T-helper 2 cell treated with Interferon-gamma antibody and Interleukin-4, amounts not matched to agents 5 μg/mL and 100 μg/mL, for 36 hours (primary cell): ENCODE measurements at regions not wholly inside any gene's neighbourhood (a gene's known extent, or its start where the extent isn't known, plus 50 kb on each side); places are given as distances from the start of the nearest gene placed in this dataset.
A peak's percentile ranks its signal among the peaks of the same experiment; 100 is the strongest.
"Not testable (repeated sequence)": the region's sequence is repeated elsewhere in the genome, so short reads cannot be mapped to it uniquely, and the experiment has no call there.

Experiments used
- DNase-seq: peaks from one replicate; pipeline ENCODE4 v3.0.0; 2021; ENCODE audit warnings: low spot score
- H3K27ac Mint-ChIP-seq: one replicate; pipeline ENCODE4 v1.8.0; 2021; ENCODE audit warnings: mild to moderate bottlenecking, mixed read lengths
- H3K27me3 Mint-ChIP-seq: one replicate; pipeline ENCODE4 v1.8.0; 2021; ENCODE audit warnings: low read depth, mixed read lengths
- H3K36me3 Mint-ChIP-seq: one replicate; pipeline ENCODE4 v1.8.0; 2021; ENCODE audit warnings: low read depth, mixed read lengths
- H3K4me1 Mint-ChIP-seq: one replicate; pipeline ENCODE4 v1.8.0; 2021; ENCODE audit warnings: low read depth, mixed read lengths
- H3K4me3 Mint-ChIP-seq: one replicate; pipeline ENCODE4 v1.8.0; 2022; ENCODE audit warnings: mild to moderate bottlenecking, moderate library complexity, mixed read lengths
- H3K9me3 Mint-ChIP-seq: one replicate; pipeline ENCODE4 v1.8.0; 2021; ENCODE audit warnings: mixed read lengths

DNA sequence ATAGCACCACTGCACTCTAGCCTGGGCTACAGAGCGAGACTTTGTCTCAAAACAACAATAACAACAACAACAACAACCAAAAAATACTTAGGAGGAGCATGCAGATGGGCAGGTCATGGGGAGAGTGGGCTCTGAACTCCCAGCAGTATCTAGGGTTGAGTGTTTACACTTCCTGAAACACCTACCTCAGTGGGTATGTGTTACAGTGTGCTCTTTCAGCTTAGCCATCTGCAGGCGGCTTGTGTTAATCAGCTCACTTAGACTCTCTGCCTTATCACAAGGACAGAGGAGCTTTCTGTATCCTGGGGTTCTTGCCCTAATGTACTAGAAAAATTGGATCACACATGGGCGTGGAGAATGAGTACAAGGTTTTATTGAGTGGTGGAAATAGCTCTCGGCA is 340.2 kb downstream of the KIF20B start:
- Mint-ChIP-seq H3K4me1 (no peaks in the 10 kb centered on the region), H3K9me3 (no peaks in the 10 kb centered on the region), H3K36me3 (no peaks in the 10 kb centered on the region), H3K27me3 (no peaks in the 10 kb centered on the region), H3K4me3 (no peak overlapping the region), H3K27ac (no peak overlapping the region)
- DNase-seq: no peak

DNA sequence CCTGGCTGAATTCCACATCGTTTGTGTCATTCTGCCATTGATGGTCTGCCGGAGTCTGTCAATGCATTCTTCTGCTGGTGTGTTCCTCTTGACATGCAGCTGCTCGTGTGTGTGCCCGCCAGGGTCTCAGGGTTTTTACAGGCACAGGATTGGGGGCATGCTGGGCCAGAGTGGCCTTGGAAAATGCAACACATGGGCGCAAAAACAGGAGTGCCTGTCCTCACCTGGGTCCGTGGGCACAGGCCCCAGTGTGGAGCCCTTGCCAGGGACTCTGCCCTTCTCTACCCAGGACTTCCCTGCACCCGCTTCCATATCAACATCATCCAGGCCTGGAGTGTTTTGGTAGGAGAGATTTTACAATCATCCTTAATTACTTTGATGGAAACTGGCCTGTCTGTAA is 340.7 kb downstream of the KIF20B start:
- no peaks in the 10 kb centered on the region for H3K36me3 Mint-ChIP-seq
- no peak overlapping the region for H3K27ac Mint-ChIP-seq
- H3K4me1 Mint-ChIP-seq: no peaks in the 10 kb centered on the region
- H3K4me3 Mint-ChIP-seq: no peak overlapping the region
- H3K9me3 Mint-ChIP-seq: no peaks in the 10 kb centered on the region
- no peak for DNase-seq
- no peaks in the 10 kb centered on the region for H3K27me3 Mint-ChIP-seq

DNA sequence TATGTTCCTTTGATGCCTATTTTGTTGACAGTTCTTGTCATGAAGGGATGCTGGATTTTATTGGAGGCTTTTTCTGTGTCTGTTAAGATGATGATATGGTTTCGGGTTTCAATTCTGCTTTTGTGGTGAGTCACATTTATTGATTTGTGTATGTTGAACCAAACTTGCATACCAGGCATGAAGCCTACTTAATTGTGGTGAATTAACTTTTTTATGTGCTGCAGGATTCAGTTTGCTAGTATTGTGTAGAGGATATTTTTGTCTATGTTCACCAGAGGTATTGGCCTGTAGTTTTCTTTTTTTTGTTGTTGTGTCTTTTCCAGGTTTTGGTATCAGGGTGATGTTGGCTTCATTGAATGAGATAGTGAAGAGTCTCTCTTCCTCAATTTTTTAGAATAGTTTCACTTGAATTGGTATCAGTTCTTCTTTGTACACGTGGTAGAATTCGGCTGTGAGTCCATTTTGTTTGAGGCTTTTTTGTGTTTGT is 345.9 kb downstream of the KIF20B start:
- DNase-seq: no peak
- H3K4me3 Mint-ChIP-seq: no peak overlapping the region
- H3K27me3 Mint-ChIP-seq: no peaks in the 10 kb centered on the region
- no peaks in the 10 kb centered on the region for H3K4me1 Mint-ChIP-seq
- H3K36me3 Mint-ChIP-seq: no peaks in the 10 kb centered on the region
- no peak overlapping the region for H3K27ac Mint-ChIP-seq
- H3K9me3 Mint-ChIP-seq: peaks cover 5% of the 10 kb centered on the region

DNA sequence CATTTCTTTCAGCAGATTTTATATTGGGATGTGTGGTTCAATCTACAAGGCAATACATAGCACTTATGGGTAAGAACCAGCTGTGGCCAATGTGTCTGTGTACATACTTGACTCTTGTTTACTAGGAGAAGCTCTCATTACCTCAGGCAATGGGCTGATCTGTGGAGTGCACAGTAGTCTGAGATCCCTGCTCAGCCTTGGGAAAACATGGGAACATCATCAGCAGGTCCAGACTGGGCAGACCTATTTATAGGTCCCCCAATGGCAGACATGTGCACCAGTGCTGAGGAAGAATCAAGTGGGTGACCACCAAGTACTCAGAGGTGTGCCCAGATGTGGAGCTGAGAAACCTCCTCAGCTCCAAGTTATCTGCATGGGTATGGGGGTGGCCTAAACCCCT is 349.7 kb downstream of the KIF20B start:
- H3K27me3 Mint-ChIP-seq: peaks cover 3% of the 10 kb centered on the region
- no peak overlapping the region for H3K4me3 Mint-ChIP-seq
- peaks cover 5% of the 10 kb centered on the region for H3K9me3 Mint-ChIP-seq
- no peak overlapping the region for H3K27ac Mint-ChIP-seq
- DNase-seq: no peak
- H3K4me1 Mint-ChIP-seq: no peaks in the 10 kb centered on the region
- H3K36me3 Mint-ChIP-seq: no peaks in the 10 kb centered on the region

DNA sequence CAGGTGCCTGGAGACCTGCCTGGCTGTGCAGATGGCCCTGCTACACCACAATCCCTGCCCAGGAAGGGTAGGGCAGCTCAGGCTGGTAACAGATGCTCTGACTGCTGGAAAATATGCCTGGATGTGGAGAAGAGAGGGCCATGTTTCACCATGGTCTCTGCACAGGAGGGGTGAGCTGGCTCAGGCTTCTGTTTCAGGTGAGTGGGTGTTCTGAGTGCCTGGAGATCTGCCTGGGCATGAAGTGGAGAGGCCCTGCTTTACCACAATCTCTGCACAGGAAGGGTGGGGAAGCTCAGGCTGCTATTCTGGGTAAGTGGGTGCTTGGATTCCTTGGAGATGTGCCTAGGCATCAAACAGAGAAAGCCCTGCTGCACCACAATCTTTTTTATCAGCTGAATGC is 350.1 kb downstream of the KIF20B start:
- Mint-ChIP-seq H3K9me3 (peaks cover 5% of the 10 kb centered on the region), H3K27me3 (peaks cover 3% of the 10 kb centered on the region), H3K36me3 (no peaks in the 10 kb centered on the region), H3K4me1 (no peaks in the 10 kb centered on the region), H3K27ac (no peak overlapping the region), H3K4me3 (no peak overlapping the region)
- no peak for DNase-seq

DNA sequence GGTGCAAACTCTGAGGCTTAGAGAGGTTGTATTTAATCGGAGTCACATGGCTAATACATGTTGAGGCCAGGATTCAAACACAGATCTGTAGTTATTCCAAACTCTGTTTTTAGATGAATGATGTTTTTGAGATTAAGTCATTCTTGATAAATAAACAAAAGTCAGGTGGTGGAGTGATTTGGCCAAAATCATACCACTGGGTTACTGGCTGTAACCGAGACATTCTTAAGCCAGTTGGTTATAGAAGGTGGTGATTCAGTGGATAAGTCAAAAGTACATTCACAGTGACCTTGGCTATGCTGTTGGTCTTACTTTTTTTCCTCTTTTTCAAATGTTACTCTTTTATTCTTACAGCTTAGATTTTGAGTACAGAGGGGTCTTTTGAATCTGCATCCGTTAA is 361.4 kb downstream of the KIF20B start:
- no peak overlapping the region for H3K4me3 Mint-ChIP-seq
- no peak overlapping the region for H3K27ac Mint-ChIP-seq
- H3K9me3 Mint-ChIP-seq: no peaks in the 10 kb centered on the region
- no peaks in the 10 kb centered on the region for H3K4me1 Mint-ChIP-seq
- no peaks in the 10 kb centered on the region for H3K27me3 Mint-ChIP-seq
- no peaks in the 10 kb centered on the region for H3K36me3 Mint-ChIP-seq
- no peak for DNase-seq

DNA sequence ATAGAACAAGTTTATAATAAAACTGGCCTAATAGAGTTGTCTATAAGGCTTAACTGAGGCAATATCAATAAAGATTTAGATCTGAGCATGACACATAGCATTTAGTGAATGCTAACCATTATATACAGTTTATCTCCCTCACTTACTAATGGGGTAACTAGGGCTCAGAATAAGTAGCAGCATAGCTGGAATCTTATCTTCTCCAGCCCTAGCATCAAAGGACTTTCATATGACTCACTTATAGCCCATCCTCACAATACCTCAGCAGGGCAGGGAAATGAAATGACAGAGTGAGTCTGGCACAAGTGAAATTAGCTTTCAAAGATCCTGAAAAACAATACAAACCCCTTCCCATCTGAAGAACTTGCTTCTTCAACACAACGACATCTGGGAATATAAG is 362.9 kb downstream of the KIF20B start:
- no peak overlapping the region for H3K4me3 Mint-ChIP-seq
- H3K27ac Mint-ChIP-seq: no peak overlapping the region
- no peak for DNase-seq
- H3K27me3 Mint-ChIP-seq: no peaks in the 10 kb centered on the region
- H3K36me3 Mint-ChIP-seq: no peaks in the 10 kb centered on the region
- no peaks in the 10 kb centered on the region for H3K9me3 Mint-ChIP-seq
- H3K4me1 Mint-ChIP-seq: no peaks in the 10 kb centered on the region

DNA sequence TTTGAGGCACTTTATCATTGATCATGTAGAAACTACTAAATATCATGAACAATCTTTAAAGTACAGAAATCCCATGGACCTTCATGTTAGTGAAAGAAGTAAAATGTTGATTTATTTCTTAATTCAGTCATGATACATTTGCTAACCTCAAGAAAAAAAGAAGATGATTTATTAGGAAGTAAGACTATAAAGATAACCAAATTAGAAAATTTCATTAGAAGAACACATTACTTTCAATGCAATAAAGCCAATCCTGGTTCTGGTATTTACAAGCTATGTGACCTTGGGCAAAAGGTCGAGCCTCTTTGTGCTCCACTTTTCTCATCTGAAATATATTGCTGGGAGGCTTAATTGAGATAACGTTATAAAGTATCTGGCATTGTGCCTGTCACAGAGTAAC is 365.0 kb downstream of the KIF20B start:
- no peak overlapping the region for H3K4me3 Mint-ChIP-seq
- no peaks in the 10 kb centered on the region for H3K4me1 Mint-ChIP-seq
- no peaks in the 10 kb centered on the region for H3K27me3 Mint-ChIP-seq
- no peaks in the 10 kb centered on the region for H3K36me3 Mint-ChIP-seq
- DNase-seq: no peak
- no peak overlapping the region for H3K27ac Mint-ChIP-seq
- no peaks in the 10 kb centered on the region for H3K9me3 Mint-ChIP-seq

DNA sequence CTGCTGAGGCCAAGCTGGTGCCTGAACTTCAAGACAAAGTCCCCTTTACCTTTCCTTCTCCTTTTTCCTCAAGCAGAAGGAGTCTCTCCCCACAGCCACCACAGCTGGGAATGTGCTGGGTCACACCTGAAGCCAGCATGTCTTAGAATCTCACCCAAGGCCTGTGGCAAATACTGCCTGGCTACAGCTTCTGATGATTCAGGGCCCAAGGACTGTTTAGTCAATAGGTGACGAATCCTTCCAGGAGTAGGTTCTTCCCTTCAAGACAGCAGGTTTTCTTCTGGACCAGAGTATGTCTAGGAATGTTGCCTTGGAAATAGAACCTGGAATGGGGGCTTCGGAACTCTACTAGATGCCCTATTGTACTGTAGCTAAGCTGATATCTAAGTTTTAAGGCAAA is 374.6 kb downstream of the KIF20B start:
- Mint-ChIP-seq H3K27me3 (no peaks in the 10 kb centered on the region), H3K4me3 (no peak overlapping the region), H3K4me1 (no peaks in the 10 kb centered on the region), H3K36me3 (no peaks in the 10 kb centered on the region), H3K27ac (no peak overlapping the region), H3K9me3 (no peaks in the 10 kb centered on the region)
- no peak for DNase-seq

DNA sequence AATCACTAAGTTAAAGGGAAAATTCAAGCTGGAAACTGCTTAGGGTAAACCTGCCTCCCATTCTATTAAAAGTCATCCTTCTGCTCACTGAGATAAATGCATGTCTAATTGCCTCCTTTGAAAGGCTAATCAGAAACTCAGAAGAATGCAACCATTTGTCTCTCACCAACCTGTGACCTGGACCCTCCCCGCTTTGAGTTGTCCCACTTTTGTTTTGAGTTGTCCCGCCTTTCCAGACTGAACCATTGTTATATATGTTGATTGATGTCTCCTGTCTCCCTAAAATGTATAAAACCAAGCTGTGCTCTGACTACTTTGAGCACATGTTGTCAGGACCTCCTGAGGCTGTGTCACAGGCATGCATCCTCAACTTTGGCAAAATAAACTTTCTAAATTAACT is 378.4 kb downstream of the KIF20B start:
- H3K9me3 Mint-ChIP-seq: no peaks in the 10 kb centered on the region
- no peak for DNase-seq
- no peaks in the 10 kb centered on the region for H3K36me3 Mint-ChIP-seq
- H3K4me1 Mint-ChIP-seq: no peaks in the 10 kb centered on the region
- no peaks in the 10 kb centered on the region for H3K27me3 Mint-ChIP-seq
- no peak overlapping the region for H3K27ac Mint-ChIP-seq
- no peak overlapping the region for H3K4me3 Mint-ChIP-seq

DNA sequence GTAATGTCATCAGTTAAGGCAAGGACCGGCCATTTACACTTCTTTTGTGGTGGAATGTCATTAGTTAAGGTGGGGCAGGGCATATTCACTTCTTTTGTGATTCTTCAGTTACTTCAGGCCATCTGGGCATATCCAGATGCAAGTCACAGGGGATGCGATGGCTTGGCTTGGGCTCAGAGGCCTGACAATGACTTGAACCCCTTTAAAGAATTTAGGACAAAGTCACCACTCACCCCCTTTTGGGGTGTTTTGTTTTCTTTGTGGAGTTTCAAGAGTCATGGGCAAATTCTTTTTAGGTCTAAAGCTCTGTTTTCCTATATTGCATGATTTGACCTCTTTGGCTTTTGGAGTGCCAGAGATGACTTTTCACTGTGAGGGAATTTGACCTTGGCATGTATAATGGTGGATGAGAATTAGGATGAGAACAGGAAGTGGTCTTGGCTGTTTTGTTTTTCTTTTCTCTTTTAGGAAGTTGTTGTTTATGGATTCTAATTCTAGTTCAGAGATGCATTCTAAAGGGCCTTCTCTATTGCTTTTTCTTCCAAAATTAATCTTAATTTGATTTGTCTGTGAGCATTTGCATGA is 385.3 kb downstream of the KIF20B start:
- H3K27ac Mint-ChIP-seq, DNase-seq, H3K4me3 Mint-ChIP-seq, H3K27me3 Mint-ChIP-seq, H3K4me1 Mint-ChIP-seq, H3K36me3 Mint-ChIP-seq, H3K9me3 Mint-ChIP-seq: not testable (repeated sequence)

DNA sequence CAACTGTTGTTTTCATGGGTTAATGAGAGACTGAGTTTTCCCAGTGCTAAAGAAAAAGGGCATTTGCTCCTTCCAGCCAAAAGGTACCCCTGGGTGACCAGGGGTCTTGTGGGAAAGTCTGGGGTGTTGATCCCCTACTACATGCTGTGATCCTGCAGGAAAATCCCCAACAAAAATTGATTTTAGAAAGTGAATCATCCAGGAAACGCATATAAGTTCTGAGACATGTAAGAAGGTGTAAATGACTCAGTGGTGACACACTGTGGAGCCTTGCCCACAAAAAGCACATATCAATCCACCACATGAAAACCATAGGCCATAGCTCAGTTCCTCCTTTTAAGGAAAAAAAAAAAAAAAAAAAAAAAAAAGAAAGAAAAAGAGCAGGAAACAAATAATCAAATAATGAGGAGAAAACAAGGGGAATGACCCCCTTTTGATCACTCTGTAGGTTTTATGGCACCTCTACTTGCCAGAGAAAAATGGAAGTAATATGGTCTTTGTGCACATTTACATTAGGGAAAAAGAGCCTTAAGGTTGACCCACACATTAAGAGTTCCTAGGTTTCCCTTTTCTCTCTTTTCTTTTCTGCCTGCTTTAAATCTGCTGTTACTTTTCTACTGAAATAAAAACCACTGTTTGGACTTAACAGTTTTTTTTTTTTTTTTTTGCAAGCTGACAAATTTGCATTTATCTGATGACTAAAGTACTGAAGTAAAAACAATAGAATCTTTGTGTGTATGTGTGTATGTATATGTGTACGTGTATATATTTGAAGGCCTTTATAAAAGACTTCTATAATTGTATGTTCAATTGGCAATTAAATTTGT is 386.0 kb downstream of the KIF20B start:
- peak; percentile 10 for DNase-seq
- peaks cover 3% of the 10 kb centered on the region for H3K4me1 Mint-ChIP-seq

DNA sequence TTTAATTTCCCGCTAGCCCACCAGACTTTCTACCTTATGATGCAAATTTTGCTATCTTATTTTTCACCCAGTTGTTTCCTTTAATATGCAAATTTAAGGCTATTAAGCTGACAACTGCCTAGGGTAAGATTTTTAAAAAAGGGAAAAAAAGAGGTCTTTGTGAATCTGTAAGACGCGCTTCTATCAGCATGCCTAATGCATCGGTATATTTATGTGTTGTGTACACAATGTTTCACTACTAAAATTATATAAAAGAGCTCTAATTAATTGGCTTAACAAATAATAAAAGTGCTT is 386.6 kb downstream of the KIF20B start:
- Mint-ChIP-seq H3K27ac (no peak overlapping the region), H3K27me3 (no peaks in the 10 kb centered on the region), H3K9me3 (no peaks in the 10 kb centered on the region), H3K4me1 (peaks cover 3% of the 10 kb centered on the region), H3K4me3 (no peak overlapping the region), H3K36me3 (no peaks in the 10 kb centered on the region)
- DNase-seq: no peak

More for the DNA sequence above, 386.0 kb downstream of the KIF20B start:
- no peak overlapping the region for H3K4me3 Mint-ChIP-seq
- H3K27me3 Mint-ChIP-seq: no peaks in the 10 kb centered on the region
- H3K27ac Mint-ChIP-seq: no peak overlapping the region
- H3K36me3 Mint-ChIP-seq: no peaks in the 10 kb centered on the region
- H3K9me3 Mint-ChIP-seq: no peaks in the 10 kb centered on the region

DNA sequence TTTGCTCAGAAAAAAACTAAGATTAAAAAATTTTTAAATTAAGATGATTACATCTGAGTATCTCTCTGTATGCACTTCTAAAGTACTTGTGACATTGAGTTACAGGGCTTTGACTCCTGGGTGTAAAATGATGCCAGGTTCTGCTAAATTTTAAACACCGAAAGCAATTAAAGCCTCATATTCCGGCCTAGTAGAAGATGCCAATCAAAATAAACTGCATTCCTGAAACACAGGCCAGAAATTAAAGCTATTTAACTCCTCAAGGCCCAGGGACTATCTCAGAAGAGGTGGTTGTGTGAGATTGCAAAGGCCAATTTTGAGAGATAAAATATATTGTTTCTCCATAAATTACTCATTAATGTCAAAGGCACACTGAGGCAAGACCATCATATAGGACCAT is 388.3 kb downstream of the KIF20B start:
- Mint-ChIP-seq H3K4me3 (no peak overlapping the region), H3K9me3 (no peaks in the 10 kb centered on the region), H3K36me3 (no peaks in the 10 kb centered on the region), H3K27ac (no peak overlapping the region), H3K27me3 (no peaks in the 10 kb centered on the region), H3K4me1 (peaks cover 3% of the 10 kb centered on the region)
- no peak for DNase-seq

DNA sequence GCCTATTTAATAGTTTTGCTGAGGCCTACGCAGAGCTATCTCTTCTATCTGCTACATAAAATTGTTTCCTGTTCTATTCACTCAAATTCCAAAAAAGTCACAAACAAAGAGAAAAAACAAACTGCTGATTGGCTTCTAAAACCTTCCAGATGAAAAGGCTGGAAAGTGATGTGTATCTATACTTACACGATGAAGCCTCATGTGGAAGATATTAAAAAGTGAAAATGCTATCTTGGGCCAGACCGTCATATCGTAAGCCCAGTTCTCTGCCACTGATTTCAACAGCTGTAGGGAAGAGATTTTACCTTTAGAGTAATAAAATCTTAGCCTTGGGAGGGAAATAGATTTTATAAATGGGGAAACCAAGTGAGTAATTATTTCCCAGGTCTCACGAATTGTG is 394.8 kb downstream of the KIF20B start:
- Mint-ChIP-seq H3K4me3 (no peak overlapping the region), H3K36me3 (no peaks in the 10 kb centered on the region), H3K27ac (no peak overlapping the region), H3K9me3 (no peaks in the 10 kb centered on the region), H3K4me1 (no peaks in the 10 kb centered on the region), H3K27me3 (no peaks in the 10 kb centered on the region)
- DNase-seq: no peak
